ENCODE measurements at regions not wholly inside any gene's neighbourhood (a gene's known extent, or its start where the extent isn't known, plus 50 kb on each side); places are given as distances from the start of the nearest gene placed in this dataset.

GRCh38 chr16:5671421-5671820 is 573.8 kb upstream of the EEF2KMT start:
- TF ChIP-seq ZKSCAN1 (IDR thresholded peaks at IDR 0.05; ENCODE audit: low read length) (no peak), USF2 (IDR thresholded peaks at IDR 0.05; ENCODE audit: low read depth, low read length) (no peak), USF2 (CRISPR knock-in tag; IDR thresholded peaks at IDR 0.05; ENCODE audit: borderline replicate concordance) (no peak), ZNF720 (CRISPR knock-in tag; IDR thresholded peaks at IDR 0.05) (no peak), ZBTB7A (CRISPR knock-in tag; IDR thresholded peaks at IDR 0.05) (no peak), ZNF274 (CRISPR knock-in tag; IDR thresholded peaks at IDR 0.05) (no peak), TCF12 (IDR thresholded peaks at IDR 0.05) (no peak), TCF12 (CRISPR knock-in tag; IDR thresholded peaks at IDR 0.05) (no peak)
- TF ChIP-seq, protein P1, sequence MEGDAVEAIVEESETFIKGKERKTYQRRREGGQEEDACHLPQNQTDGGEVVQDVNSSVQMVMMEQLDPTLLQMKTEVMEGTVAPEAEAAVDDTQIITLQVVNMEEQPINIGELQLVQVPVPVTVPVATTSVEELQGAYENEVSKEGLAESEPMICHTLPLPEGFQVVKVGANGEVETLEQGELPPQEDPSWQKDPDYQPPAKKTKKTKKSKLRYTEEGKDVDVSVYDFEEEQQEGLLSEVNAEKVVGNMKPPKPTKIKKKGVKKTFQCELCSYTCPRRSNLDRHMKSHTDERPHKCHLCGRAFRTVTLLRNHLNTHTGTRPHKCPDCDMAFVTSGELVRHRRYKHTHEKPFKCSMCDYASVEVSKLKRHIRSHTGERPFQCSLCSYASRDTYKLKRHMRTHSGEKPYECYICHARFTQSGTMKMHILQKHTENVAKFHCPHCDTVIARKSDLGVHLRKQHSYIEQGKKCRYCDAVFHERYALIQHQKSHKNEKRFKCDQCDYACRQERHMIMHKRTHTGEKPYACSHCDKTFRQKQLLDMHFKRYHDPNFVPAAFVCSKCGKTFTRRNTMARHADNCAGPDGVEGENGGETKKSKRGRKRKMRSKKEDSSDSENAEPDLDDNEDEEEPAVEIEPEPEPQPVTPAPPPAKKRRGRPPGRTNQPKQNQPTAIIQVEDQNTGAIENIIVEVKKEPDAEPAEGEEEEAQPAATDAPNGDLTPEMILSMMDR (CRISPR knock-in tag; IDR thresholded peaks at IDR 0.05), result no peak
- TF ChIP-seq, protein P2, sequence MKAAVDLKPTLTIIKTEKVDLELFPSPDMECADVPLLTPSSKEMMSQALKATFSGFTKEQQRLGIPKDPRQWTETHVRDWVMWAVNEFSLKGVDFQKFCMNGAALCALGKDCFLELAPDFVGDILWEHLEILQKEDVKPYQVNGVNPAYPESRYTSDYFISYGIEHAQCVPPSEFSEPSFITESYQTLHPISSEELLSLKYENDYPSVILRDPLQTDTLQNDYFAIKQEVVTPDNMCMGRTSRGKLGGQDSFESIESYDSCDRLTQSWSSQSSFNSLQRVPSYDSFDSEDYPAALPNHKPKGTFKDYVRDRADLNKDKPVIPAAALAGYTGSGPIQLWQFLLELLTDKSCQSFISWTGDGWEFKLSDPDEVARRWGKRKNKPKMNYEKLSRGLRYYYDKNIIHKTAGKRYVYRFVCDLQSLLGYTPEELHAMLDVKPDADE (CRISPR knock-in tag; IDR thresholded peaks at IDR 0.05), result no peak
- TF ChIP-seq, protein P3, sequence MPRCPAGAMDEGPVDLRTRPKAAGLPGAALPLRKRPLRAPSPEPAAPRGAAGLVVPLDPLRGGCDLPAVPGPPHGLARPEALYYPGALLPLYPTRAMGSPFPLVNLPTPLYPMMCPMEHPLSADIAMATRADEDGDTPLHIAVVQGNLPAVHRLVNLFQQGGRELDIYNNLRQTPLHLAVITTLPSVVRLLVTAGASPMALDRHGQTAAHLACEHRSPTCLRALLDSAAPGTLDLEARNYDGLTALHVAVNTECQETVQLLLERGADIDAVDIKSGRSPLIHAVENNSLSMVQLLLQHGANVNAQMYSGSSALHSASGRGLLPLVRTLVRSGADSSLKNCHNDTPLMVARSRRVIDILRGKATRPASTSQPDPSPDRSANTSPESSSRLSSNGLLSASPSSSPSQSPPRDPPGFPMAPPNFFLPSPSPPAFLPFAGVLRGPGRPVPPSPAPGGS (CRISPR knock-in tag; IDR thresholded peaks at IDR 0.05), result no peak

Measured in HepG2 (cell line).